HEK293T (cell line): ENCODE measurements at regions not wholly inside any gene's neighbourhood (a gene's known extent, or its start where the extent isn't known, plus 50 kb on each side); places are given as distances from the start of the nearest gene placed in this dataset.

Experiments used
- FOXK2 ChIP-seq: fragments of 450-650 bp; IDR thresholded peaks from 2 replicates; pipeline ENCODE4 v1.6.1; 2016; ENCODE audit warnings: mild to moderate bottlenecking
- LEF1 ChIP-seq: fragments of 450-650 bp; IDR thresholded peaks from 2 replicates; pipeline ENCODE4 v1.6.1; 2017; ENCODE audit warnings: mild to moderate bottlenecking, borderline replicate concordance
- NFRKB ChIP-seq: fragments of 450-650 bp; IDR thresholded peaks from 2 replicates; pipeline ENCODE4 v1.6.1; 2016; ENCODE audit warnings: mild to moderate bottlenecking, moderate library complexity
- SUZ12 ChIP-seq: fragments of 450-650 bp; IDR thresholded peaks from 2 replicates; pipeline ENCODE4 v1.6.1; 2016; ENCODE audit warnings: mild to moderate bottlenecking

GRCh38 chrX:7503251-7503650, 339.7 kb upstream of the VCX start:
- no peak for TF ChIP-seq FOXK2
- no peak for TF ChIP-seq LEF1
- TF ChIP-seq SUZ12: no peak
- TF ChIP-seq NFRKB: no peak
